Ovary (tissue), 3 donors: ENCODE measurements at regions not wholly inside any gene's neighbourhood (a gene's known extent, or its start where the extent isn't known, plus 50 kb on each side); places are given as distances from the start of the nearest gene placed in this dataset.

Experiments
- CTCF ChIP-seq, 3 donors: fragments of 450-650 bp in 2 of 3; fragments of 200-600 bp in 1 of 3; IDR thresholded peaks; one replicate each; pipeline versions ENCODE4 v1.5.1 to v1.8.0; 2016 to 2022; ENCODE audit warnings: antibody characterized with exemption in 3 of 3, mild to moderate bottlenecking in 1 of 3
- EP300 ChIP-seq: sonication (generic); formaldehyde crosslinking; IDR thresholded peaks from one replicate; pipeline ENCODE4 v1.6.1; 2017; ENCODE audit warnings: antibody characterized with exemption
- POLR2A ChIP-seq: fragments of 450-650 bp; IDR thresholded peaks from one replicate; pipeline ENCODE4 v1.6.1; 2017; ENCODE audit warnings: antibody characterized with exemption, mild to moderate bottlenecking, moderate library complexity
- donor health status: DM: no; HTN: no; CAD: no.

- no peak for TF ChIP-seq POLR2A
- no peak for TF ChIP-seq CTCF (IDR thresholded peaks at IDR 0.05)
- TF ChIP-seq EP300: no peak
Measured at GRCh38 chr9:119991797-119992196, 588.2 kb downstream of the CDK5RAP2 start.
